CD4-positive, CD25-positive, alpha-beta regulatory T cell (primary cell): ENCODE measurements at regions not wholly inside any gene's neighbourhood (a gene's known extent, or its start where the extent isn't known, plus 50 kb on each side); places are given as distances from the start of the nearest gene placed in this dataset.

Experiments used
- ATAC-seq, 2 donors: fragments of 150-1000 bp; cut with Tn5 transposase; one replicate each; pipeline ENCODE4 v1.10.0; 2021; ENCODE audit warnings: low read depth in 2 of 2, moderate number of reproducible peaks in 2 of 2, moderate library complexity in 1 of 2
- DNase-seq, 3 donors: peaks; one replicate each; pipeline versions ENCODE4 v3.0.0 to v3.0.0-alpha.2; 2012 to 2022; ENCODE audit warnings: mixed read lengths in 1 of 3
- H3K27ac ChIP-seq: one replicate; pipeline ENCODE4 v1.7.0; 2013; ENCODE audit warnings: mild to moderate bottlenecking, low read length; ENCODE audit not compliant: insufficient read depth, poor library complexity, severe bottlenecking
- H3K27me3 ChIP-seq: one replicate; pipeline ENCODE4 v1.7.0; 2013; ENCODE audit warnings: low read length; ENCODE audit not compliant: control insufficient read depth, insufficient read depth
- H3K36me3 ChIP-seq: one replicate; pipeline ENCODE4 v1.7.0; 2013; ENCODE audit warnings: mild to moderate bottlenecking, low read length, moderate library complexity; ENCODE audit not compliant: control insufficient read depth, insufficient read depth
- H3K4me1 ChIP-seq: 2 replicates; pipeline ENCODE4 v1.7.0; 2013; ENCODE audit warnings: mild to moderate bottlenecking, low read length; ENCODE audit not compliant: insufficient read depth, control insufficient read depth, poor library complexity, severe bottlenecking
- H3K4me3 ChIP-seq: one replicate; pipeline ENCODE4 v1.7.0; 2013; ENCODE audit warnings: low read depth, mild to moderate bottlenecking, low read length, moderate library complexity
- H3K9me3 ChIP-seq, 2 experiments: 1 replicate in 1 of 2; 2 replicates in 1 of 2; pipeline ENCODE4 v1.7.0; 2013; ENCODE audit warnings: low read length in 2 of 2, mild to moderate bottlenecking in 1 of 2, moderate library complexity in 1 of 2; ENCODE audit not compliant: control insufficient read depth in 2 of 2
- H3K27ac Mint-ChIP-seq, 3 donors: one replicate each; pipeline ENCODE4 v1.8.0; 2020 to 2022; ENCODE audit warnings: mild to moderate bottlenecking in 3 of 3, mixed read lengths in 3 of 3, moderate library complexity in 2 of 3
- H3K27me3 Mint-ChIP-seq: one replicate; pipeline ENCODE4 v1.8.0; 2022; ENCODE audit warnings: mild to moderate bottlenecking, mixed read lengths
- H3K36me3 Mint-ChIP-seq: one replicate; pipeline ENCODE4 v1.8.0; 2020; ENCODE audit warnings: mixed read lengths
- H3K4me1 Mint-ChIP-seq, 4 donors: one replicate each; pipeline ENCODE4 v1.8.0; 2020 to 2022; ENCODE audit warnings: mixed read lengths in 4 of 4, mild to moderate bottlenecking in 1 of 4
- H3K4me3 Mint-ChIP-seq, 4 donors: one replicate each; pipeline ENCODE4 v1.8.0; 2020 to 2022; ENCODE audit warnings: mild to moderate bottlenecking in 4 of 4, mixed read lengths in 4 of 4, moderate library complexity in 3 of 4
- H3K9me3 Mint-ChIP-seq, 7 donors: one replicate each; pipeline ENCODE4 v1.8.0; 2020 to 2022; ENCODE audit warnings: mixed read lengths in 7 of 7, mild to moderate bottlenecking in 3 of 7, moderate library complexity in 2 of 7

- Histone ChIP-seq H3K9me3 (no peaks in the 10 kb centered on the region), H3K27ac (no peak overlapping the region), H3K36me3 (no peaks in the 10 kb centered on the region), H3K27me3 (no peaks in the 10 kb centered on the region), H3K4me3 (no peak overlapping the region), H3K4me1 (no peaks in the 10 kb centered on the region)
- Mint-ChIP-seq H3K4me3 (no peak overlapping the region), H3K27ac (no peak overlapping the region), H3K27me3 (no peaks in the 10 kb centered on the region), H3K36me3 (no peaks in the 10 kb centered on the region), H3K4me1 (no peaks in the 10 kb centered on the region), H3K9me3 (peaks cover 0 to 10% (median 3%) of the 10 kb centered on the region in 7 donors)
- ATAC-seq (no peak), DNase-seq (no peak)
Observed at GRCh38 chr1:188243456-188243855, 1414.7 kb downstream of the PLA2G4A start.

GRCh38 chr1:188244681-188245080 is 1415.9 kb downstream of the PLA2G4A start:
- Mint-ChIP-seq H3K27ac (no peak overlapping the region), H3K27me3 (no peaks in the 10 kb centered on the region), H3K9me3 (peaks cover 0 to 10% (median 4%) of the 10 kb centered on the region in 7 donors), H3K4me1 (no peaks in the 10 kb centered on the region), H3K36me3 (no peaks in the 10 kb centered on the region), H3K4me3 (no peak overlapping the region)
- H3K4me1 ChIP-seq = no peaks in the 10 kb centered on the region
- H3K4me3 ChIP-seq = no peak overlapping the region
- no peak for DNase-seq
- ATAC-seq = no peak
- no peaks in the 10 kb centered on the region for H3K27me3 ChIP-seq
- no peak overlapping the region for H3K27ac ChIP-seq
- no peaks in the 10 kb centered on the region for H3K36me3 ChIP-seq
- H3K9me3 ChIP-seq = no peaks in the 10 kb centered on the region

- Histone ChIP-seq H3K9me3 (no peaks in the 10 kb centered on the region), H3K4me1 (no peaks in the 10 kb centered on the region), H3K36me3 (no peaks in the 10 kb centered on the region), H3K27me3 (no peaks in the 10 kb centered on the region), H3K4me3 (no peak overlapping the region), H3K27ac (no peak overlapping the region)
- no peak overlapping the region for H3K4me3 Mint-ChIP-seq
- no peak for ATAC-seq
- H3K27ac Mint-ChIP-seq = no peak overlapping the region
- no peak for DNase-seq
- H3K36me3 Mint-ChIP-seq = no peaks in the 10 kb centered on the region
- H3K4me1 Mint-ChIP-seq = no peaks in the 10 kb centered on the region
- no peaks in the 10 kb centered on the region for H3K27me3 Mint-ChIP-seq
- peaks cover 0 to 6% (median 2%) of the 10 kb centered on the region in 7 donors for H3K9me3 Mint-ChIP-seq
Observed at GRCh38 chr1:188247255-188247654, 1418.5 kb downstream of the PLA2G4A start.

GRCh38 chr1:188249811-188250210 is 1421.1 kb downstream of the PLA2G4A start:
- H3K36me3 Mint-ChIP-seq = no peaks in the 10 kb centered on the region
- no peaks in the 10 kb centered on the region for H3K4me1 Mint-ChIP-seq
- no peak for ATAC-seq
- no peak overlapping the region for H3K4me3 ChIP-seq
- H3K27ac Mint-ChIP-seq = no peak overlapping the region
- no peaks in the 10 kb centered on the region for H3K27me3 Mint-ChIP-seq
- DNase-seq = no peak
- no peaks in the 10 kb centered on the region for H3K27me3 ChIP-seq
- H3K4me3 Mint-ChIP-seq = no peak overlapping the region
- H3K9me3 Mint-ChIP-seq = peaks cover 0 to 6% (median 2%) of the 10 kb centered on the region in 7 donors
- H3K36me3 ChIP-seq = no peaks in the 10 kb centered on the region
- no peaks in the 10 kb centered on the region for H3K9me3 ChIP-seq
- H3K27ac ChIP-seq = no peak overlapping the region
- H3K4me1 ChIP-seq = no peaks in the 10 kb centered on the region

- Histone ChIP-seq H3K36me3 (no peaks in the 10 kb centered on the region), H3K4me3 (no peak overlapping the region), H3K27me3 (no peaks in the 10 kb centered on the region), H3K4me1 (no peaks in the 10 kb centered on the region), H3K27ac (no peak overlapping the region), H3K9me3 (peaks cover 0 to 2% of the 10 kb centered on the region in 2 experiments)
- DNase-seq (no peak), ATAC-seq (no peak)
- peaks cover 0 to 7% (median 4%) of the 10 kb centered on the region in 7 donors for H3K9me3 Mint-ChIP-seq
- no peak overlapping the region for H3K27ac Mint-ChIP-seq
- no peaks in the 10 kb centered on the region for H3K4me1 Mint-ChIP-seq
- no peaks in the 10 kb centered on the region for H3K27me3 Mint-ChIP-seq
- H3K36me3 Mint-ChIP-seq = no peaks in the 10 kb centered on the region
- H3K4me3 Mint-ChIP-seq = no peak overlapping the region
Observed at GRCh38 chr1:188251036-188251435, 1422.3 kb downstream of the PLA2G4A start.

- no peak overlapping the region for H3K27ac Mint-ChIP-seq
- no peaks in the 10 kb centered on the region for H3K27me3 Mint-ChIP-seq
- Histone ChIP-seq H3K4me3 (no peak overlapping the region), H3K4me1 (no peaks in the 10 kb centered on the region), H3K9me3 (no peaks in the 10 kb centered on the region), H3K36me3 (no peaks in the 10 kb centered on the region), H3K27ac (no peak overlapping the region), H3K27me3 (no peaks in the 10 kb centered on the region)
- DNase-seq = no peak
- no peak overlapping the region for H3K4me3 Mint-ChIP-seq
- H3K4me1 Mint-ChIP-seq = no peaks in the 10 kb centered on the region
- no peaks in the 10 kb centered on the region for H3K36me3 Mint-ChIP-seq
- ATAC-seq = no peak
- peaks cover 0 to 30% (median 11%) of the 10 kb centered on the region in 7 donors for H3K9me3 Mint-ChIP-seq
Observed at GRCh38 chr1:188261849-188262248, 1433.1 kb downstream of the PLA2G4A start.

- no peak for DNase-seq
Observed at GRCh38 chr1:188269956-188270355, 1441.2 kb downstream of the PLA2G4A start.

GRCh38 chr1:188270497-188270896 is 1441.7 kb downstream of the PLA2G4A start:
- DNase-seq (no peak), ATAC-seq (no peak)
- no peaks in the 10 kb centered on the region for H3K27me3 ChIP-seq
- no peaks in the 10 kb centered on the region for H3K36me3 Mint-ChIP-seq
- H3K27ac ChIP-seq = no peak overlapping the region
- H3K4me1 ChIP-seq = no peaks in the 10 kb centered on the region
- H3K4me3 ChIP-seq = no peak overlapping the region
- peaks cover 0 to 29% (median 9%) of the 10 kb centered on the region in 7 donors for H3K9me3 Mint-ChIP-seq
- H3K4me1 Mint-ChIP-seq = no peaks in the 10 kb centered on the region
- peaks cover 5 to 8% of the 10 kb centered on the region in 2 experiments for H3K9me3 ChIP-seq
- H3K27ac Mint-ChIP-seq = no peak overlapping the region
- no peaks in the 10 kb centered on the region for H3K36me3 ChIP-seq
- H3K4me3 Mint-ChIP-seq = no peak overlapping the region
- H3K27me3 Mint-ChIP-seq = no peaks in the 10 kb centered on the region

More at GRCh38 chr1:188269956-188270355, 1441.2 kb downstream of the PLA2G4A start:
- H3K27me3 ChIP-seq = no peaks in the 10 kb centered on the region
- no peak overlapping the region for H3K4me3 ChIP-seq
- H3K9me3 ChIP-seq = peaks cover 5 to 8% of the 10 kb centered on the region in 2 experiments
- H3K4me1 ChIP-seq = no peaks in the 10 kb centered on the region
- H3K4me1 Mint-ChIP-seq = no peaks in the 10 kb centered on the region
- H3K4me3 Mint-ChIP-seq = no peak overlapping the region
- no peak for ATAC-seq
- no peaks in the 10 kb centered on the region for H3K27me3 Mint-ChIP-seq
- H3K36me3 ChIP-seq = no peaks in the 10 kb centered on the region
- H3K27ac Mint-ChIP-seq = no peak overlapping the region
- H3K9me3 Mint-ChIP-seq = peaks cover 0 to 30% (median 10%) of the 10 kb centered on the region in 7 donors
- no peaks in the 10 kb centered on the region for H3K36me3 Mint-ChIP-seq
- no peak overlapping the region for H3K27ac ChIP-seq
